ENCODE measurements at regions not wholly inside any gene's neighbourhood (a gene's known extent, or its start where the extent isn't known, plus 50 kb on each side); places are given as distances from the start of the nearest gene placed in this dataset.
"Not testable (repeated sequence)": the region's sequence is repeated elsewhere in the genome, so short reads cannot be mapped to it uniquely, and the experiment has no call there.

DNA sequence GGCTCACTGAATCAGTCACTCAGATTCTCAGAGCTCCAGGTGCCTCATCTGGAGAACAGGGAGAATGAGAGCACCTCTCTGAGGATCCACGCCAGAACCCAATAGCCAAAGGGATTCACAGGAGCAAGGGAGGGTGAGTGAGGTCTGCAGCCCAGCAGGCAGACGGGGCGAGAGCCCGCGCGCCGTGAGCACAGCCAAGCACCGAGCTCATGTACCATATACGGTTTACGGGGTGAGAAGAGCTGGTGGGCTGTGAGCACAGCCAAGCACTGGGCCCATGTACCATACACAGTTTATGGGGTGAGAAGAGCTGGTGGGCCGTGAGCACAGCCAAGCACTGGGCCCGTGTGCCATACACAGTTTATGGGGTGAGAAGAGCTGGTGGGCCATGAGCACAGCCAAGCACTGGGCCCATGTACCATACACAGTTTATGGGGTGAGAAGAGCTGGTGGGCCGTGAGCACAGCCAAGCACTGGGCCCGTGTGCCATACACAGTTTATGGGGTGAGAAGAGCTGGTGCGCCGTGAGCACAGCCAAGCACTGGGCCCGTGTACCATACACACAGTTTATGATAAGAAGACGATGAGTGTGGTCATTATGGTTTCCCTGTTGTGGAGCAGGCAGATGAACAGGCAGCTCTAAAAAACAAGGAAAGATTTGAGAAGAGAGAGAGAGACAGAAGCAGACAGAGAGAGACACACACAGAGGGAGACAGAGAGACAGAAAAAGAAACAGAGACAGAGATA is 125.7 kb upstream of the ANO1 start:
- DNase-seq, H3K27me3 Mint-ChIP-seq, H3K9me3 Mint-ChIP-seq, H3K27ac Mint-ChIP-seq, H3K4me1 Mint-ChIP-seq, H3K4me3 Mint-ChIP-seq, H3K36me3 Mint-ChIP-seq: not testable (repeated sequence)

GRCh38 chr11:69953356-69953755 is 124.8 kb upstream of the ANO1 start:
- Mint-ChIP-seq H3K9me3 (no peaks in the 10 kb centered on the region), H3K4me3 (no peak overlapping the region), H3K27ac (no peak overlapping the region), H3K27me3 (peaks cover 7% of the 10 kb centered on the region), H3K36me3 (no peaks in the 10 kb centered on the region), H3K4me1 (no peaks in the 10 kb centered on the region)
- no peak for DNase-seq

GRCh38 chr11:69954756-69955155 is 123.4 kb upstream of the ANO1 start:
- Mint-ChIP-seq H3K27me3 (peaks cover 10% of the 10 kb centered on the region), H3K27ac (no peak overlapping the region), H3K4me3 (no peak overlapping the region), H3K36me3 (no peaks in the 10 kb centered on the region), H3K9me3 (no peaks in the 10 kb centered on the region), H3K4me1 (no peaks in the 10 kb centered on the region)
- no peak for DNase-seq

- Mint-ChIP-seq H3K36me3 (no peaks in the 10 kb centered on the region), H3K4me3 (no peak overlapping the region), H3K27ac (no peak overlapping the region), H3K4me1 (no peaks in the 10 kb centered on the region), H3K27me3 (peaks cover 14% of the 10 kb centered on the region), H3K9me3 (no peaks in the 10 kb centered on the region)
- no peak for DNase-seq
Measured at GRCh38 chr11:69956669-69957190, 121.4 kb upstream of the ANO1 start.

GRCh38 chr11:69957849-69958248 is 120.3 kb upstream of the ANO1 start:
- Mint-ChIP-seq H3K27ac (no peak overlapping the region), H3K36me3 (no peaks in the 10 kb centered on the region), H3K4me1 (no peaks in the 10 kb centered on the region), H3K27me3 (peaks cover 18% of the 10 kb centered on the region), H3K9me3 (no peaks in the 10 kb centered on the region), H3K4me3 (no peak overlapping the region)
- no peak for DNase-seq

GRCh38 chr11:69958308-69958707 is 119.8 kb upstream of the ANO1 start:
- Mint-ChIP-seq H3K4me1 (no peaks in the 10 kb centered on the region), H3K27ac (no peak overlapping the region), H3K4me3 (no peak overlapping the region), H3K27me3 (peaks cover 18% of the 10 kb centered on the region), H3K9me3 (no peaks in the 10 kb centered on the region), H3K36me3 (no peaks in the 10 kb centered on the region)
- DNase-seq, result no peak

GRCh38 chr11:69959461-69959860 is 118.7 kb upstream of the ANO1 start:
- DNase-seq, result no peak
- H3K4me3 Mint-ChIP-seq, result no peak overlapping the region
- H3K9me3 Mint-ChIP-seq, result no peaks in the 10 kb centered on the region
- no peaks in the 10 kb centered on the region for H3K36me3 Mint-ChIP-seq
- H3K27me3 Mint-ChIP-seq, result peaks cover 18% of the 10 kb centered on the region
- no peak overlapping the region for H3K27ac Mint-ChIP-seq
- H3K4me1 Mint-ChIP-seq, result no peaks in the 10 kb centered on the region

GRCh38 chr11:69961738-69962137 is 116.4 kb upstream of the ANO1 start:
- no peaks in the 10 kb centered on the region for H3K36me3 Mint-ChIP-seq

GRCh38 chr11:69962152-69962551 is 116.0 kb upstream of the ANO1 start:
- Mint-ChIP-seq H3K4me1 (no peaks in the 10 kb centered on the region), H3K36me3 (no peaks in the 10 kb centered on the region), H3K9me3 (no peaks in the 10 kb centered on the region), H3K27me3 (peaks cover 14% of the 10 kb centered on the region), H3K27ac (no peak overlapping the region), H3K4me3 (no peak overlapping the region)
- DNase-seq, result no peak

More at GRCh38 chr11:69961738-69962137, 116.4 kb upstream of the ANO1 start:
- Mint-ChIP-seq H3K27ac (no peak overlapping the region), H3K9me3 (no peaks in the 10 kb centered on the region), H3K4me1 (no peaks in the 10 kb centered on the region), H3K4me3 (no peak overlapping the region), H3K27me3 (peaks cover 14% of the 10 kb centered on the region)
- no peak for DNase-seq

GRCh38 chr11:69963533-69964246 is 114.4 kb upstream of the ANO1 start:
- Mint-ChIP-seq H3K9me3 (no peaks in the 10 kb centered on the region), H3K27me3 (peaks cover 14% of the 10 kb centered on the region), H3K4me1 (no peaks in the 10 kb centered on the region), H3K27ac (no peak overlapping the region), H3K36me3 (no peaks in the 10 kb centered on the region), H3K4me3 (no peak overlapping the region)
- DNase-seq, result no peak

DNA sequence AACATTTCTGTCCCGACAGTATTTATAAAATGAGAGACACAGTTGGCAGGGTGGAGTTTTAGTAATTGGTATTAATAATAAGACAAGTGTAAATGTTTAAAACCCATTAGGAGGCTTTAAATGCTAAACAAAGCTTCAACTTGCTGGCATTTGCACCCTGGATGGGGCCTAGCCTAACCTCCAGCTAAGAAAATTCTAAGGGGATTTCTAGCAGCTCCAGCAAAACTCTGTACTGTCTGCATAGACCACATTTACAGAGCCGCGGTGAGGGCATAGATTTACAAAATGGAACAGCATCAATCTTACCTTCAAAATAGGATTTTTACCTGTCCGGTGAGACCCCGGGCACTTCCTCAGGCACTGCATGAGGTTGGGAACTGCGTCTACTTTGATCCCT is 113.9 kb upstream of the ANO1 start:
- Mint-ChIP-seq H3K27me3 (peaks cover 14% of the 10 kb centered on the region), H3K9me3 (no peaks in the 10 kb centered on the region), H3K4me1 (no peaks in the 10 kb centered on the region), H3K36me3 (no peaks in the 10 kb centered on the region), H3K27ac (no peak overlapping the region), H3K4me3 (no peak overlapping the region)
- DNase-seq, result no peak

DNA sequence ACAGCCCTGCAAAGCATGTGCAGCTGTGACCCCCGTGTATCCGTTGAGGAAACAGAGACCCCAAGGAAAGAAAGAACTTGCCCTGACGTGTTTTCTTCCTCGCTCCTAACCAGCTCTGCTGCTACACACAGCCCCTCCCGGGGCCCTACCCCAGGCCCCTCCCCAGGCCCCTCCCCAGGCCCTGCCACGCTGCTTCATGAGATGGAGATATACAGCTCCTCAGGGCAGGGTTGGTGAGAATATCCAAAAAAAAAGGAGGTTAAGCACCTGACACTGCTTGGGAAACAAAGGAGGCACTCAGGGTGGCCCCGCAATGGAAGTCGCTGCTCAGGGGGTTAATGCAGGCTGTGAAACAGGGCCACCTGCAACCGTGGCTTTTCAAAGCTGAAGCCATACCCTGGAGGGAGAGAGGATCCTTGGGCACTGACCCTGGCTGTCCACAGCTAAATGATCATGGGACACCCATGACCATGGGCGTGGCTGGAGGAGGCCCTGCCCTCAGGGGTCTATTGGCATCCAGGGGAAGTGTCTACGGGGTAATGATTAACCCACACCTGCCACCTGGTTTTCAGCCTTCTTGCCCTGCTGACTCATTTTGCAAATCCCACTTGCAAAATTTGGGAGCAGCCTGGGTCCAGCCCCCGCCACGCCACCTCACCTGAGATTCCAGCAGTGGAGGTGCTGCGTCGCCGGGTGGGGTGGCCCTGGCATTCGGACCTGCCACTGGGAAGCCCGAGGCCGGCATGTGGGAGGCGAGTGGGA is 112.1 kb upstream of the ANO1 start:
- Mint-ChIP-seq H3K9me3 (no peaks in the 10 kb centered on the region), H3K27me3 (peaks cover 19% of the 10 kb centered on the region), H3K4me1 (peaks cover 6% of the 10 kb centered on the region), H3K27ac (no peak overlapping the region), H3K36me3 (no peaks in the 10 kb centered on the region), H3K4me3 (no peak overlapping the region)
- no peak for DNase-seq

DNA sequence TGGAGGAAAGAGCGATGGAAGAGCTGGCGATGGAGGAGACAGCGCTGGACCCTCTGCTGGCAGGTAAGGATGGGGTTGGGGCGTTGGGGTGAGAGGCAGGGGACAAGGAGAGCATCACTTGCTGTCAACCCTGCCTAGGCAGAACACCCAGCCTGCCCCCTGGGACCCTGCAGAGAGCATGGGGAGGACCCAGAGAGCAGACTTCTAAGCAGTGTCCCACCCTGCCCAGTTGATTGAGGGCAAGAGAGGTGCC is 111.6 kb upstream of the ANO1 start:
- Mint-ChIP-seq H3K27me3 (peaks cover 19% of the 10 kb centered on the region), H3K9me3 (no peaks in the 10 kb centered on the region), H3K36me3 (no peaks in the 10 kb centered on the region), H3K4me1 (peaks cover 6% of the 10 kb centered on the region), H3K27ac (no peak overlapping the region), H3K4me3 (no peak overlapping the region)
- no peak for DNase-seq

DNA sequence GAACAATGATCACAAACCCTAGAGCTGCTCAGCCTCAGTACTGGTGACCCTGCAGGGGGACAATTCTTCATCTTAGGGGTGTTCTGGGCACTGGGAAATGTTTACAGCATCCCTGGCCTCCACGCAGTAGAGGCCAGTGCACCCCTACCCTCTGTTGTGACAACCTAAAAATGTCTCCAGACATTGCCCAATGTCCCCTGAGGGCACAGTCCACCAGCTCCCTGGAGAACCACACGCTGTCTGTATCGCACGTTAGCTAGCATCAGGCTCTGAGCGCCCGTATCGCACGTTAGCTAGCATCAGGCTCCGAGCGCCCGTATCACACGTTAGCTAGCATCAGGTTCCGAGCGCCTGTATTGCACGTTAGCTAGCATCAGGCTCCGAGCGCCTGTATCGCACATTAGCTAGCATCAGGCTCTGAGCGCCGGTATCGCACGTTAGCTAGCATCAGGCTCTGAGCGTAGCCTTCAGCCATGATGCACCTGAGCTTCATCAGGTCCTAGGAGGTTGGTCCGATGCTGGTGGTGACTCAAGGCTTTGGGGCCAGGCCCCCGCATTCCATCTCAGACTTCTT is 111.1 kb upstream of the ANO1 start:
- H3K9me3 Mint-ChIP-seq, result no peaks in the 10 kb centered on the region
- H3K4me3 Mint-ChIP-seq, result no peak overlapping the region
- no peak for DNase-seq
- no peaks in the 10 kb centered on the region for H3K36me3 Mint-ChIP-seq
- H3K27me3 Mint-ChIP-seq, result peaks cover 19% of the 10 kb centered on the region
- no peak overlapping the region for H3K27ac Mint-ChIP-seq
- H3K4me1 Mint-ChIP-seq, result peaks cover 6% of the 10 kb centered on the region

DNA sequence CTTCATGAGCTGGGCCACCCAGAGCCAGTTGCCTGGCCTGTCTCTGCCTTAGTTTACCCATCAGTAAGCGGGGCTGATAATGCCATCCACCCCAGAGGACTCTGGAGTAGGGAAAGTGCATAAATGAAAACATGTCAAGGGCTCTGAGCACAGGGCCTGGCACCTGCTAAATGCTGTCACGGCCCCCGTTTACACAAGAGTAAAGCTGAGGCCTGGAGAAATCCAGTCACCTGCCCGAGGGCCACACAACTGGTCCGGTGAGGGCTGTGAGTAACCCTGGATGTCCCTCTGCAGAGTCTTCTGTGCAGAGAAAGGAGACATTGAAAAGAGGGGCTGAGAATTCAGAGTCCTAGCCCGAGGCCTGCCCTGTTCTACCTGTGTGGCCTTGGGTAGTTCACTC is 110.6 kb upstream of the ANO1 start:
- Mint-ChIP-seq H3K9me3 (no peaks in the 10 kb centered on the region), H3K4me3 (no peak overlapping the region), H3K27ac (no peak overlapping the region), H3K27me3 (peaks cover 16% of the 10 kb centered on the region), H3K4me1 (peaks cover 6% of the 10 kb centered on the region), H3K36me3 (no peaks in the 10 kb centered on the region)
- DNase-seq, result no peak

All from activated naive CD8-positive, alpha-beta T cell treated with anti-CD3 and anti-CD28 coated beads for 36 hours (primary cell).